IMR-90 (cell line): ENCODE measurements at regions not wholly inside any gene's neighbourhood (a gene's known extent, or its start where the extent isn't known, plus 50 kb on each side); places are given as distances from the start of the nearest gene placed in this dataset.

Experiments used
- ATAC-seq: fragments of 200-7000 bp; cut with Tn5 transposase; 2 replicates; pipeline ENCODE4 v1.9.1; 2020; ENCODE audit warnings: low read depth, mild to moderate bottlenecking, moderate library complexity
- BruUV-seq: library from RNA; stranded (reverse); fragments of 400-500 nt; replicated peaks from 2 replicates; lab custom pipeline; 2021; lab: Mats Ljungman, UMichigan
- CTCF ChIA-PET: fragments of 300-600 bp; formaldehyde crosslinking; extraction: SDS; loops from one replicate; lab custom pipeline; 2021; ENCODE audit warnings: antibody characterized with exemption; lab: Yijun Ruan, JAX
- POLR2A ChIA-PET: fragments of 300-600 bp; sonication (Branson Sonifier 250); formaldehyde crosslinking; loops from one replicate; lab custom pipeline; 2022; ENCODE audit warnings: antibody characterized with exemption; ENCODE audit not compliant: unreplicated experiment; lab: Charles Lee
- DNase-seq: peaks from one replicate; pipeline ENCODE4 v3.0.0; 2013
- H2AFZ ChIP-seq: replicated peaks from 2 replicates; pipeline ENCODE3; 2013; ENCODE audit warnings: low read length, mild to moderate bottlenecking; ENCODE audit not compliant: poor library complexity
- H2AK5ac ChIP-seq: 2 replicates; pipeline ENCODE4 v1.6.1; 2013; ENCODE audit warnings: low read depth, low read length, inconsistent platforms
- H2AK9ac ChIP-seq: replicated peaks from 2 replicates; pipeline ENCODE3; 2013; ENCODE audit warnings: mild to moderate bottlenecking, low read depth, low read length, moderate library complexity; ENCODE audit not compliant: poor library complexity
- H2BK120ac ChIP-seq: 2 replicates; pipeline ENCODE4 v1.6.1; 2013; ENCODE audit warnings: low read depth, low read length, inconsistent platforms
- H2BK15ac ChIP-seq: 3 replicates; pipeline ENCODE4 v1.6.1; 2013; ENCODE audit warnings: low read depth, low read length, inconsistent platforms
- H2BK20ac ChIP-seq: 2 replicates; pipeline ENCODE4 v1.6.1; 2013; ENCODE audit warnings: low read depth, mild to moderate bottlenecking, inconsistent platforms, low read length, moderate library complexity
- H2BK5ac ChIP-seq: 2 replicates; pipeline ENCODE4 v1.6.1; 2013; ENCODE audit warnings: mild to moderate bottlenecking, low read depth, low read length, inconsistent platforms; ENCODE audit not compliant: poor library complexity, severe bottlenecking
- H3K14ac ChIP-seq: replicated peaks from 2 replicates; pipeline ENCODE4 v1.6.1; 2013; ENCODE audit warnings: low read depth, low read length, inconsistent platforms
- H3K18ac ChIP-seq: 2 replicates; pipeline ENCODE4 v1.6.1; 2013; ENCODE audit warnings: low read depth, low read length, control low read depth
- H3K23ac ChIP-seq: 2 replicates; pipeline ENCODE4 v1.6.1; 2013; ENCODE audit warnings: low read depth, low read length, inconsistent platforms
- H3K27ac ChIP-seq: 2 replicates; pipeline ENCODE4 v1.5.1; 2013; ENCODE audit warnings: mild to moderate bottlenecking, control low read depth, low read length; ENCODE audit not compliant: insufficient read depth
- H3K27me3 ChIP-seq: 2 replicates; pipeline ENCODE4 v1.6.1; 2013; ENCODE audit warnings: low read length; ENCODE audit not compliant: control insufficient read depth, insufficient read depth
- H3K36me3 ChIP-seq: 2 replicates; pipeline ENCODE4 v1.6.1; 2013; ENCODE audit warnings: low read length, mixed read lengths; ENCODE audit not compliant: control insufficient read depth, insufficient read depth
- H3K4ac ChIP-seq: 2 replicates; pipeline ENCODE4 v1.6.1; 2013; ENCODE audit warnings: low read depth, low read length, inconsistent platforms
- H3K4me1 ChIP-seq: 2 replicates; pipeline ENCODE4 v1.6.1; 2013; ENCODE audit warnings: low read length, mixed read lengths; ENCODE audit not compliant: control insufficient read depth, insufficient read depth
- H3K4me2 ChIP-seq: 2 replicates; pipeline ENCODE4 v1.6.1; 2013; ENCODE audit warnings: low read depth, mild to moderate bottlenecking, control low read depth, low read length, moderate library complexity
- H3K4me3 ChIP-seq: 2 replicates; pipeline ENCODE4 v1.5.1; 2013; ENCODE audit warnings: low read depth, mild to moderate bottlenecking, control low read depth, low read length, moderate library complexity; ENCODE audit not compliant: insufficient read depth
- H3K56ac ChIP-seq: 2 replicates; pipeline ENCODE4 v1.6.1; 2013; ENCODE audit warnings: low read length, inconsistent platforms; ENCODE audit not compliant: insufficient read depth; ENCODE audit errors: extremely low read depth
- H3K79me1 ChIP-seq, 2 experiments: 2 replicates each; pipeline ENCODE4 v1.6.1; 2013; ENCODE audit warnings: low read length in 2 of 2, inconsistent platforms in 1 of 2, low read depth in 1 of 2
- H3K9ac ChIP-seq: 2 replicates; pipeline ENCODE4 v1.6.1; 2013; ENCODE audit warnings: low read depth, low read length, control low read depth
- H3K9me1 ChIP-seq: 2 replicates; pipeline ENCODE4 v1.6.1; 2013; ENCODE audit warnings: low read length, inconsistent platforms; ENCODE audit not compliant: insufficient read depth
- H3K9me3 ChIP-seq: 2 replicates; pipeline ENCODE4 v1.6.1; 2013; ENCODE audit warnings: low read length; ENCODE audit not compliant: control insufficient read depth, insufficient read depth
- H4K20me1 ChIP-seq: 2 replicates; pipeline ENCODE4 v1.6.1; 2013; ENCODE audit warnings: low read length, inconsistent platforms; ENCODE audit not compliant: insufficient read depth
- H4K5ac ChIP-seq: 2 replicates; pipeline ENCODE4 v1.6.1; 2013; ENCODE audit warnings: mild to moderate bottlenecking, low read depth, low read length, control low read depth
- H4K8ac ChIP-seq, 2 experiments: 2 replicates each; pipeline ENCODE4 v1.6.1; 2013; ENCODE audit warnings: low read depth in 2 of 2, low read length in 2 of 2, control low read depth in 1 of 2, inconsistent platforms in 1 of 2
- H4K91ac ChIP-seq: 2 replicates; pipeline ENCODE4 v1.6.1; 2013; ENCODE audit warnings: low read depth, low read length, inconsistent platforms; ENCODE audit not compliant: insufficient read depth
- BHLHE40 ChIP-seq: fragments of 150-350 bp; IDR thresholded peaks from 2 replicates; pipeline ENCODE4 v1.6.1; 2016; ENCODE audit warnings: mild to moderate bottlenecking, low read depth, low read length
- CHD1 ChIP-seq: IDR thresholded peaks from 2 replicates; pipeline ENCODE4 v1.6.1; 2012; ENCODE audit warnings: low read depth, low read length, improper control_type of control experiment
- FOS ChIP-seq: fragments of 150-350 bp; IDR thresholded peaks from 2 replicates; pipeline ENCODE4 v1.6.1; 2016; ENCODE audit warnings: low read depth, low read length
- MAZ ChIP-seq: IDR thresholded peaks from 2 replicates; pipeline ENCODE4 v1.6.1; 2012; ENCODE audit warnings: low read depth, mild to moderate bottlenecking, low read length, improper control_type of control experiment, moderate library complexity, borderline replicate concordance
- MXI1 ChIP-seq: IDR thresholded peaks from 2 replicates; pipeline ENCODE4 v1.6.1; 2012; ENCODE audit warnings: low read depth, mild to moderate bottlenecking, low read length, moderate library complexity, borderline replicate concordance
- NFE2L2 ChIP-seq: fragments of 150-350 bp; IDR thresholded peaks from 2 replicates; pipeline ENCODE4 v1.6.1; 2016; ENCODE audit warnings: low read depth, mild to moderate bottlenecking, low read length
- POLR2A ChIP-seq: IDR thresholded peaks from 2 replicates; pipeline ENCODE4 v1.6.1; 2012; ENCODE audit warnings: mild to moderate bottlenecking, low read depth, low read length
- RCOR1 ChIP-seq: IDR thresholded peaks from 2 replicates; pipeline ENCODE4 v1.6.1; 2012; ENCODE audit warnings: mild to moderate bottlenecking, low read length, improper control_type of control experiment; ENCODE audit not compliant: insufficient replicate concordance
- RFX5 ChIP-seq: IDR thresholded peaks from 2 replicates; pipeline ENCODE4 v1.8.0; 2012; ENCODE audit warnings: low read depth, mild to moderate bottlenecking, low read length, moderate library complexity
- SMC3 ChIP-seq: fragments of 150-350 bp; IDR thresholded peaks from 2 replicates; pipeline ENCODE4 v1.6.1; 2016; ENCODE audit warnings: low read depth, mild to moderate bottlenecking, antibody characterized with exemption, low read length, moderate library complexity
- WGBS, 2 experiments: methylation state at CpG; one replicate each; pipeline versions ENCODE4 v1.1.5 to v1.1.7; 2013; ENCODE audit warnings: missing lambda C conversion rate in 2 of 2; ENCODE audit not compliant: insufficient read length in 1 of 2; ENCODE audit errors: extremely low coverage in 2 of 2; 5-methylcytosine and 5-hydroxymethylcytosine counted together
- dilution Hi-C: fragments of 300-500 bp; cut with HindIII; formaldehyde crosslinking; loops from one replicate; pipeline ENCODE4 v1.14.3; 2018; ENCODE audit warnings: low sequenced_read_pairs; ENCODE audit not compliant: unreplicated experiment
- in situ Hi-C: fragments of 300-500 bp; cut with MboI; formaldehyde crosslinking; loops from 3 replicates; pipeline ENCODE4 v1.14.3; 2019; ENCODE audit warnings: low sequenced_read_pairs, inconsistent platforms, mixed read lengths
- intact Hi-C: fragments of 100-400 bp; cut with micrococcal nuclease; formaldehyde crosslinking; loops from 2 replicates; pipeline ENCODE4 v1.10.0; 2022
- TF ChIP-seq, protein P1 (sequence below): fragments of 150-350 bp; IDR thresholded peaks from 2 replicates; pipeline ENCODE4 v1.6.1; 2016; ENCODE audit warnings: low read depth, mild to moderate bottlenecking, low read length, moderate library complexity, borderline replicate concordance
- TF ChIP-seq, protein P2 (sequence below): fragments of 150-350 bp; IDR thresholded peaks from 2 replicates; pipeline ENCODE4 v1.6.1; 2017; ENCODE audit warnings: mild to moderate bottlenecking, antibody characterized with exemption, low read length, low read depth

DNA sequence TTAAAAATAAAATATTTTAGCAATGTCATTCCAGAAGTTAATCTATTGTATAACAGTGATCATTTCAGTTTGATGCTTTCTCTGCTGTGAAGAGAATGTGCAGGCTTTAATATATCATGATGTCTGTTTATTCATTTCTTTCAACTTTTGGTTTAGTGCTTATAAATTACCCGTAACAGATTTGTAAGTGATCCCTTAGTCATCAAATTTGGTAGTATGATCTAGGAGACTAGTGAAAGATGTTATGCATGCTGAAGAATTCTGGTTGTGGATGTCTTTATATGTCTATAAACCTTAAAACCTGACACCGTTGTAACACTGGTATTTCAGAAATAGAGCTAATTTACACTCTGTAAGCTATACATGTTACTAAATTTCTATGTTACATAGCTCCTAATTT, 260.4 kb downstream of the CPS1 start:
- no peaks in the 10 kb centered on the region for H4K20me1 ChIP-seq
- no CpG with 5 or more reads among the region's 2 CpGs for WGBS, 2 experiments
- H3K9me3 ChIP-seq = no peaks in the 10 kb centered on the region
- no peak overlapping the region for H2BK20ac ChIP-seq
- H4K8ac ChIP-seq = no peak overlapping the region
- no peak overlapping the region for H2AK5ac ChIP-seq
- H3K4me3 ChIP-seq = no peak overlapping the region
- no TSS peak for BruUV-seq
- no peak overlapping the region for H3K23ac ChIP-seq
- no peak overlapping the region for H2BK120ac ChIP-seq
- no peak overlapping the region for H3K4me2 ChIP-seq
- no peak overlapping the region for H3K9ac ChIP-seq
- no peak overlapping the region for H4K5ac ChIP-seq
- intact Hi-C loops = no loop called here
- H2BK15ac ChIP-seq = no peak overlapping the region
- H3K36me3 ChIP-seq = no peaks in the 10 kb centered on the region
- no peak overlapping the region for H3K4ac ChIP-seq
- H3K79me1 ChIP-seq = no peaks in the 10 kb centered on the region
- no peaks in the 10 kb centered on the region for H3K27me3 ChIP-seq
- dilution Hi-C loops = no loop called here
- in situ Hi-C loops = no loop called here
- CTCF ChIA-PET = no interaction called here
- ATAC-seq (no peak), DNase-seq (no peak)
- H4K91ac ChIP-seq = no peak overlapping the region
- no peak overlapping the region for H2BK5ac ChIP-seq
- H3K18ac ChIP-seq = no peak overlapping the region
- H3K14ac ChIP-seq = no peak overlapping the region
- H3K27ac ChIP-seq = no peak overlapping the region
- no peak overlapping the region for H3K56ac ChIP-seq
- H3K9me1 ChIP-seq = no peaks in the 10 kb centered on the region
- H3K4me1 ChIP-seq = no peaks in the 10 kb centered on the region
- no peak overlapping the region for H2AK9ac ChIP-seq
- H2AFZ ChIP-seq = no peak overlapping the region
- POLR2A ChIA-PET = no interaction called here
- TF ChIP-seq MXI1 = no peak
- TF ChIP-seq FOS = no peak
- no peak for TF ChIP-seq RCOR1
- TF ChIP-seq CHD1 = no peak
- no peak for TF ChIP-seq RFX5
- no peak for TF ChIP-seq MAZ
- TF ChIP-seq, protein P1, sequence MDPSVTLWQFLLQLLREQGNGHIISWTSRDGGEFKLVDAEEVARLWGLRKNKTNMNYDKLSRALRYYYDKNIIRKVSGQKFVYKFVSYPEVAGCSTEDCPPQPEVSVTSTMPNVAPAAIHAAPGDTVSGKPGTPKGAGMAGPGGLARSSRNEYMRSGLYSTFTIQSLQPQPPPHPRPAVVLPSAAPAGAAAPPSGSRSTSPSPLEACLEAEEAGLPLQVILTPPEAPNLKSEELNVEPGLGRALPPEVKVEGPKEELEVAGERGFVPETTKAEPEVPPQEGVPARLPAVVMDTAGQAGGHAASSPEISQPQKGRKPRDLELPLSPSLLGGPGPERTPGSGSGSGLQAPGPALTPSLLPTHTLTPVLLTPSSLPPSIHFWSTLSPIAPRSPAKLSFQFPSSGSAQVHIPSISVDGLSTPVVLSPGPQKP = no peak
- TF ChIP-seq NFE2L2 = no peak
- no peak for TF ChIP-seq POLR2A
- TF ChIP-seq BHLHE40 = no peak
- TF ChIP-seq SMC3 = no peak
- TF ChIP-seq, protein P2, sequence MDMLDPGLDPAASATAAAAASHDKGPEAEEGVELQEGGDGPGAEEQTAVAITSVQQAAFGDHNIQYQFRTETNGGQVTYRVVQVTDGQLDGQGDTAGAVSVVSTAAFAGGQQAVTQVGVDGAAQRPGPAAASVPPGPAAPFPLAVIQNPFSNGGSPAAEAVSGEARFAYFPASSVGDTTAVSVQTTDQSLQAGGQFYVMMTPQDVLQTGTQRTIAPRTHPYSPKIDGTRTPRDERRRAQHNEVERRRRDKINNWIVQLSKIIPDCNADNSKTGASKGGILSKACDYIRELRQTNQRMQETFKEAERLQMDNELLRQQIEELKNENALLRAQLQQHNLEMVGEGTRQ = no peak
